Right kidney (tissue), 1 donor: ENCODE measurements at regions not wholly inside any gene's neighbourhood (a gene's known extent, or its start where the extent isn't known, plus 50 kb on each side); places are given as distances from the start of the nearest gene placed in this dataset.

ENCODE experiments used
- DNase-seq: peaks from one replicate; pipeline ENCODE4 v3.0.0-alpha.2; 2016

- no peak for DNase-seq
Measured at GRCh38 chr1:221072214-221072613, 193.0 kb downstream of the HLX start.

GRCh38 chr1:221074332-221074731, 195.1 kb downstream of the HLX start:
- no peak for DNase-seq

GRCh38 chr1:221075911-221076310, 196.7 kb downstream of the HLX start:
- DNase-seq = no peak

- DNase-seq = no peak
Measured at GRCh38 chr1:221076391-221076811, 197.2 kb downstream of the HLX start.

GRCh38 chr1:221078260-221078965, 199.2 kb downstream of the HLX start:
- no peak for DNase-seq

GRCh38 chr1:221083902-221084301, 204.7 kb downstream of the HLX start:
- no peak for DNase-seq

GRCh38 chr1:221084681-221085080, 205.4 kb downstream of the HLX start:
- no peak for DNase-seq

GRCh38 chr1:221085701-221086375, 206.6 kb downstream of the HLX start:
- DNase-seq = no peak

- no peak for DNase-seq
Measured at GRCh38 chr1:221087919-221088318, 208.7 kb downstream of the HLX start.

GRCh38 chr1:221089273-221089672, 210.0 kb downstream of the HLX start:
- no peak for DNase-seq

- DNase-seq = no peak
Measured at GRCh38 chr1:221089803-221090202, 210.6 kb downstream of the HLX start.

GRCh38 chr1:221093903-221094791, 214.9 kb downstream of the HLX start:
- DNase-seq = no peak

GRCh38 chr1:221097479-221098281, 218.4 kb downstream of the HLX start:
- DNase-seq = no peak

GRCh38 chr1:221098471-221099405, 219.5 kb downstream of the HLX start:
- DNase-seq = no peak

- no peak for DNase-seq
Measured at GRCh38 chr1:221099747-221100595, 220.7 kb downstream of the HLX start.

- DNase-seq = no peak
Measured at GRCh38 chr1:221100611-221101010, 221.4 kb downstream of the HLX start.

- DNase-seq = no peak
Measured at GRCh38 chr1:221101807-221102605, 222.8 kb downstream of the HLX start.

GRCh38 chr1:221104596-221104995, 225.4 kb downstream of the HLX start:
- DNase-seq = no peak

GRCh38 chr1:221105578-221105977, 226.3 kb downstream of the HLX start:
- no peak for DNase-seq
